Osteocyte (in vitro differentiated cells): ENCODE measurements at regions not wholly inside any gene's neighbourhood (a gene's known extent, or its start where the extent isn't known, plus 50 kb on each side); places are given as distances from the start of the nearest gene placed in this dataset.

Source experiments
- DNase-seq: peaks from one replicate; pipeline ENCODE4 v3.0.0; 2021; ENCODE audit warnings: mixed read lengths; ENCODE audit not compliant: unreplicated experiment; ENCODE audit errors: extremely low spot score
- H3K27ac Mint-ChIP-seq: one replicate; pipeline ENCODE4 v1.8.0; 2021; ENCODE audit warnings: mild to moderate bottlenecking, mixed read lengths; ENCODE audit not compliant: unreplicated experiment
- H3K27me3 Mint-ChIP-seq: one replicate; pipeline ENCODE4 v1.8.0; 2021; ENCODE audit warnings: mixed read lengths; ENCODE audit not compliant: unreplicated experiment
- H3K36me3 Mint-ChIP-seq: one replicate; pipeline ENCODE4 v1.8.0; 2021; ENCODE audit warnings: mixed read lengths; ENCODE audit not compliant: unreplicated experiment
- H3K4me1 Mint-ChIP-seq: one replicate; pipeline ENCODE4 v1.8.0; 2021; ENCODE audit warnings: mixed read lengths; ENCODE audit not compliant: unreplicated experiment
- H3K4me3 Mint-ChIP-seq: one replicate; pipeline ENCODE4 v1.8.0; 2021; ENCODE audit warnings: mild to moderate bottlenecking, moderate library complexity, mixed read lengths; ENCODE audit not compliant: unreplicated experiment
- H3K9me3 Mint-ChIP-seq: one replicate; pipeline ENCODE4 v1.8.0; 2021; ENCODE audit warnings: mixed read lengths; ENCODE audit not compliant: unreplicated experiment
- TF ChIP-seq, protein P1 (sequence below): fragments of 200-600 bp; sonication (generic); IDR thresholded peaks from 2 replicates; pipeline ENCODE4 v1.5.0; 2021; ENCODE audit warnings: antibody characterized with exemption, mild to moderate bottlenecking, moderate library complexity

DNA sequence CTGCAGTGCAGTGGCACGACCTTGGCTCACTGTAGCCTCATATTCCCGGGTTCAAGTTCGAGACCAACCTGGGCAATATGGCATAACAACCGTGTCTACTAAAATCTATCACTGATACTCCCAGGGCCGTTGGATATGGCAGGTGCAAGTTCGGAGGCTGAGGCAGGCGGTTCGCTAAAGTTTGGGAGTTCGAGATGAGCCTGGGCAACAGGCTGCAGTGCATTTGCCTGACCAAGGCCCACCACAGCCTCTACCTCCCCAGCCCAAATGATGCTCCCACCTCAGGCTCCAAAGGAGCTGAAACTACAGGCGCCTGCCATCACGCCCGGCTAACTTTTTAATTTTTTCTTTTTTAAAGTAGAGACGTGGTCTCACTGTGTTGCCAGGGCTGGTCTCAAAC is 177.1 kb upstream of the ALG10B start:
- H3K27me3 Mint-ChIP-seq, result no peaks in the 10 kb centered on the region
- no peak overlapping the region for H3K27ac Mint-ChIP-seq
- H3K36me3 Mint-ChIP-seq, result no peaks in the 10 kb centered on the region
- TF ChIP-seq, protein P1, sequence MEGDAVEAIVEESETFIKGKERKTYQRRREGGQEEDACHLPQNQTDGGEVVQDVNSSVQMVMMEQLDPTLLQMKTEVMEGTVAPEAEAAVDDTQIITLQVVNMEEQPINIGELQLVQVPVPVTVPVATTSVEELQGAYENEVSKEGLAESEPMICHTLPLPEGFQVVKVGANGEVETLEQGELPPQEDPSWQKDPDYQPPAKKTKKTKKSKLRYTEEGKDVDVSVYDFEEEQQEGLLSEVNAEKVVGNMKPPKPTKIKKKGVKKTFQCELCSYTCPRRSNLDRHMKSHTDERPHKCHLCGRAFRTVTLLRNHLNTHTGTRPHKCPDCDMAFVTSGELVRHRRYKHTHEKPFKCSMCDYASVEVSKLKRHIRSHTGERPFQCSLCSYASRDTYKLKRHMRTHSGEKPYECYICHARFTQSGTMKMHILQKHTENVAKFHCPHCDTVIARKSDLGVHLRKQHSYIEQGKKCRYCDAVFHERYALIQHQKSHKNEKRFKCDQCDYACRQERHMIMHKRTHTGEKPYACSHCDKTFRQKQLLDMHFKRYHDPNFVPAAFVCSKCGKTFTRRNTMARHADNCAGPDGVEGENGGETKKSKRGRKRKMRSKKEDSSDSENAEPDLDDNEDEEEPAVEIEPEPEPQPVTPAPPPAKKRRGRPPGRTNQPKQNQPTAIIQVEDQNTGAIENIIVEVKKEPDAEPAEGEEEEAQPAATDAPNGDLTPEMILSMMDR, result no peak
- no peak for DNase-seq
- H3K9me3 Mint-ChIP-seq, result peaks cover under 1% of the 10 kb centered on the region
- H3K4me1 Mint-ChIP-seq, result no peaks in the 10 kb centered on the region
- H3K4me3 Mint-ChIP-seq, result no peak overlapping the region

DNA sequence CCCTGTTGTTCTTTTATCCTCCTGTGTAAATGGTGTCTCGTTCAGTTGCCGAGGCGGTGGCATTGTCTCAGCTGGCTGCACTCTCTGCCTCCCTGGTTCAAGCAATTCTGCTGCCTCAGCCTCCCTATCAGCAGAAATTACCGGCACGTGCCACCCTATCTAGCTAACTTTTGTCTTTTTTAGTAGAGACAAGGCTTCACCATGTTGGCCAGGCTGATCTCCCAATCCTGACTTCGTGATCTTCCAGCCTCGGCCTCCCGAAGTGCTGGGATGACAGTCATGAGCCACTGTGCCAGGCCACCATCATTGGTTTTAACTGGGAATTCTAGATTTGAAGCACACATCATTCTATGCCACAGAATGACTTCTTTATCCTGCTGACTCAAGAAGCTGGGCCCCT is 175.3 kb upstream of the ALG10B start:
- TF ChIP-seq, protein P1, result no peak
- H3K27me3 Mint-ChIP-seq, result no peaks in the 10 kb centered on the region
- no peak overlapping the region for H3K27ac Mint-ChIP-seq
- no peaks in the 10 kb centered on the region for H3K4me1 Mint-ChIP-seq
- no peak for DNase-seq
- peaks cover 6% of the 10 kb centered on the region for H3K9me3 Mint-ChIP-seq
- H3K36me3 Mint-ChIP-seq, result no peaks in the 10 kb centered on the region
- H3K4me3 Mint-ChIP-seq, result no peak overlapping the region

DNA sequence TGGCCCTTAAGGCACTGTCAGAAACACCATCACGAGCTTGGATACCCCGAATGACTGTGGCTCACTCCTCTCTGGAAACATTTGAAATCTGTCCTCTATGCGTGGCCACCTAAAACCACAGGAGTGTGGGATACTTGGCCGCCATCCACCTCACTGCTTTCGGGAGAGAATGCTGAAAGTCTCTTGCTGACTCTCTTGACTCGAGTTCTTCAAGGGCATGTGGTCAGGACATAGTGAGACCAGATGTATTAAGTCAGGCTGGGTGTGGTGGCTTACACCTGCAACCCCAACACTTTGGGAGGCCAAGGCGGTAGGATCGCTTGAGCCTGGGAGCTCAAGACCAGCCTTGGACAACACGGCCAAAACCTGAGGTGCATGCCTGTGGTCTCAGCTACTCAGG is 174.7 kb upstream of the ALG10B start:
- Mint-ChIP-seq H3K4me3 (no peak overlapping the region), H3K4me1 (no peaks in the 10 kb centered on the region), H3K27ac (no peak overlapping the region), H3K36me3 (no peaks in the 10 kb centered on the region), H3K27me3 (no peaks in the 10 kb centered on the region), H3K9me3 (peaks cover 6% of the 10 kb centered on the region)
- TF ChIP-seq, protein P1, result no peak
- DNase-seq, result no peak

DNA sequence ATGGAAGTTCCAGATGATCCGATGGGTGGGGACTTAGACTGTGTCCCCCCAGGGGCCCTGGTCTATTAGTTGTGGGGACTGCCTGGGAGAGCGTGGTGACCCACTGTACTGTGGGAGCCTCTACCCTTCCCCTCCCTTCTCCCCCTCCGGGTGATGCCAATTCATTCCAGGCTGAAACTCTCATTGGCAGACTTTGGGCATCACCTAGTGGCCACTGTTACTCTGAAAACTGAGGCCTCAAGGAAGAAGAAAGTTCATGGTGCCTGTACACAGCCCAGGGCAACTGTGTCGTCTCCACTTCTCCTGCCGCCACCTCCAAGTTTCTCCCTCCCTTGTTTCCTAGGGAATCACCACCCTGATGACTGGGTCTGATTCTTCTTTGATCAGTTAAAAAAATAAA is 173.6 kb upstream of the ALG10B start:
- no peak overlapping the region for H3K27ac Mint-ChIP-seq
- H3K27me3 Mint-ChIP-seq, result no peaks in the 10 kb centered on the region

DNA sequence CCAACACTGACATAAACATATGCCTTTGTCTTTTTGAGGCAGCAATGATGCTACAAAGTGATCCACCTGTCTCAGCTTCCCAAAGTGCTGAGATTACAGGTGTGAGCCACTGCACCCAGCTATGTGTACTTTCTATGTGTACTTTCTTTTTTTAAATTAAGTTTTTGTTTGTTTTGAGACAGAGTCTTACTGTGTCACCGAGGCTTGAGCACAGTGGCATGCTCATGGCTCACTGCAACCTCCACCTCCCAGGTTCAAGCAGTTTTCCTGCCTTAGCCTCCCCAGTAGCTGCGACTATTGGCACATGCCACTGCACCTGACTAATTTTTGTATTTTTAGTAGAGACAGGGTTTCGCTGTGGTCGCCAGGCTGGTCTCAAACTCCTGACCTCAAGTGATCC is 172.5 kb upstream of the ALG10B start:
- Mint-ChIP-seq H3K4me1 (no peaks in the 10 kb centered on the region), H3K27me3 (no peaks in the 10 kb centered on the region), H3K36me3 (no peaks in the 10 kb centered on the region), H3K27ac (no peak overlapping the region), H3K9me3 (peaks cover 21% of the 10 kb centered on the region), H3K4me3 (no peak overlapping the region)
- no peak for DNase-seq
- TF ChIP-seq, protein P1, result no peak

More for the DNA sequence above, 173.6 kb upstream of the ALG10B start:
- no peak overlapping the region for H3K4me3 Mint-ChIP-seq
- peaks cover 11% of the 10 kb centered on the region for H3K9me3 Mint-ChIP-seq
- no peak for DNase-seq
- TF ChIP-seq, protein P1, result no peak
- no peaks in the 10 kb centered on the region for H3K36me3 Mint-ChIP-seq
- no peaks in the 10 kb centered on the region for H3K4me1 Mint-ChIP-seq
